HCT116 (cell line): ENCODE measurements at regions not wholly inside any gene's neighbourhood (a gene's known extent, or its start where the extent isn't known, plus 50 kb on each side); places are given as distances from the start of the nearest gene placed in this dataset.

ENCODE experiments used
- ATAC-seq: fragments of 200-7000 bp; cut with Tn5 transposase; 2 replicates; pipeline ENCODE4 v1.9.1; 2020; ENCODE audit warnings: mild to moderate bottlenecking, moderate library complexity
- BruUV-seq: library from RNA; stranded (reverse); fragments of 400-500 nt; replicated peaks from 2 replicates; lab custom pipeline; 2021; lab: Mats Ljungman, UMichigan
- CTCF ChIA-PET: fragments of 300-600 bp; sonication (Branson Sonifier 250); formaldehyde crosslinking; loops from one replicate; lab custom pipeline; 2021; ENCODE audit warnings: antibody characterized with exemption; lab: Charles Lee
- POLR2A ChIA-PET: fragments of 300-600, 350-600 bp; sonication (Branson Sonifier 250); formaldehyde crosslinking; loops from one replicate; lab custom pipeline; 2021; ENCODE audit warnings: antibody characterized with exemption; lab: Charles Lee
- RAD21 ChIA-PET, 2 experiments: fragments of 300-600 bp; sonication (Branson Sonifier 250); formaldehyde crosslinking; loops; one replicate each; lab custom pipeline; 2023; ENCODE audit warnings: low total read pairs in 2 of 2; ENCODE audit not compliant: uncharacterized antibody in 2 of 2, unreplicated experiment in 2 of 2, low non-redundant PET in 1 of 2; lab: Charles Lee
- DNase-seq: peaks from one replicate; pipeline ENCODE4 v3.0.0-alpha.2; 2010; ENCODE audit warnings: low read depth, low spot score
- H2AFZ ChIP-seq: fragments of 200-600 bp; shearing (Covaris generic), sonication (generic); 2 replicates; pipeline ENCODE4 v1.6.1; 2017; ENCODE audit warnings: low read depth, mixed run types, mixed read lengths, antibody characterized with exemption, low read length; ENCODE audit not compliant: poor library complexity, severe bottlenecking
- H3K27ac ChIP-seq: 2 replicates; pipeline ENCODE4 v1.5.1; 2012; ENCODE audit warnings: low read depth, low read length
- H3K27me3 ChIP-seq: fragments of 200-600 bp; sonication (generic); 2 replicates; pipeline ENCODE4 v1.6.1; 2016; ENCODE audit warnings: mixed run types, low read length, mixed read lengths; ENCODE audit not compliant: insufficient read depth
- H3K36me3 ChIP-seq, 2 experiments: fragments of 200-500 bp in 1 of 2; fragments of 200-600 bp in 1 of 2; sonication (Bioruptor generic) in 1 of 2; sonication (generic) in 1 of 2; 2 replicates each; pipeline versions ENCODE4 v1.5.1 to v1.6.1; 2014 to 2016; ENCODE audit warnings: low read length in 2 of 2, inconsistent platforms in 1 of 2, mixed read lengths in 1 of 2, mixed run types in 1 of 2; ENCODE audit not compliant: insufficient read depth in 2 of 2, control insufficient read depth in 1 of 2
- H3K4me1 ChIP-seq, 2 experiments: fragments of 200-600 bp in 1 of 2; sonication (generic) in 1 of 2; 2 replicates each; pipeline versions ENCODE4 v1.5.1 to v1.6.1; 2012 to 2017; ENCODE audit warnings: low read length in 2 of 2, inconsistent platforms in 1 of 2, mild to moderate bottlenecking in 1 of 2, mixed read lengths in 1 of 2, mixed run types in 1 of 2, moderate library complexity in 1 of 2; ENCODE audit not compliant: insufficient read depth in 2 of 2, control insufficient read depth in 1 of 2
- H3K4me2 ChIP-seq: fragments of 200-600 bp; sonication (generic); 2 replicates; pipeline ENCODE4 v1.6.1; 2017; ENCODE audit warnings: mixed run types, low read length, mixed read lengths
- H3K4me3 ChIP-seq, 2 experiments: fragments of 200-600 bp in 1 of 2; sonication (generic) in 1 of 2; replicated peaks in 1 of 2; 2 replicates each; pipeline ENCODE4 v1.5.1; 2011 to 2016; ENCODE audit warnings: low read length in 2 of 2, control low read depth in 1 of 2, low read depth in 1 of 2, mild to moderate bottlenecking in 1 of 2, mixed read lengths in 1 of 2, mixed run types in 1 of 2
- H3K79me2 ChIP-seq: fragments of 200-600 bp; sonication (generic); 2 replicates; pipeline ENCODE4 v1.6.1; 2017; ENCODE audit warnings: mild to moderate bottlenecking, mixed run types, low read length, moderate library complexity, mixed read lengths; ENCODE audit not compliant: insufficient read depth
- H3K9ac ChIP-seq: fragments of 200-600 bp; sonication (generic); 2 replicates; pipeline ENCODE4 v1.6.1; 2016; ENCODE audit warnings: low read length, mixed read lengths
- H3K9me2 ChIP-seq: fragments of 200-600 bp; sonication (generic), shearing (Covaris generic); 2 replicates; pipeline ENCODE4 v1.6.1; 2017; ENCODE audit warnings: mixed run types, mild to moderate bottlenecking, moderate library complexity; ENCODE audit not compliant: insufficient read depth
- H3K9me3 ChIP-seq, 2 experiments: fragments of 200-500 bp in 1 of 2; fragments of 200-600 bp in 1 of 2; sonication (Bioruptor generic) in 1 of 2; sonication (generic) in 1 of 2; 2 replicates each; pipeline ENCODE4 v1.6.1; 2014 to 2017; ENCODE audit warnings: low read length in 2 of 2, mixed read lengths in 2 of 2, inconsistent platforms in 1 of 2, low read depth in 1 of 2, mild to moderate bottlenecking in 1 of 2, mixed run types in 1 of 2, moderate library complexity in 1 of 2; ENCODE audit not compliant: control insufficient read depth in 1 of 2, insufficient read depth in 1 of 2
- H4K20me1 ChIP-seq: fragments of 200-600 bp; sonication (generic), shearing (Covaris generic); 2 replicates; pipeline ENCODE4 v1.6.1; 2017; ENCODE audit warnings: mixed run types, mild to moderate bottlenecking, moderate library complexity; ENCODE audit not compliant: insufficient read depth
- CEBPB ChIP-seq: IDR thresholded peaks from 2 replicates; pipeline ENCODE4 v1.6.1; 2012; ENCODE audit warnings: low read depth
- EGR1 ChIP-seq: IDR thresholded peaks from 2 replicates; pipeline ENCODE4 v1.6.1; 2012; ENCODE audit warnings: low read depth
- ELF1 ChIP-seq: IDR thresholded peaks from 2 replicates; pipeline ENCODE4 v1.6.1; 2012; ENCODE audit warnings: low read depth, borderline replicate concordance
- EZH2 ChIP-seq: fragments of 200-600 bp; sonication (generic); IDR thresholded peaks from 2 replicates; pipeline ENCODE4 v1.6.1; 2017; ENCODE audit warnings: antibody characterized with exemption, mixed run types
- FOSL1 ChIP-seq: IDR thresholded peaks from 2 replicates; pipeline ENCODE4 v1.6.1; 2012; ENCODE audit warnings: low read depth
- POLR2A ChIP-seq: IDR thresholded peaks from 2 replicates; pipeline ENCODE4 v1.7.0; 2011; ENCODE audit warnings: borderline replicate concordance; ENCODE audit not compliant: insufficient read depth, insufficient read length; ENCODE audit errors: extremely low read depth
- POLR2AphosphoS5 ChIP-seq: IDR thresholded peaks from 2 replicates; pipeline ENCODE4 v1.6.1; 2011; ENCODE audit warnings: mild to moderate bottlenecking, low read depth, low read length, moderate library complexity
- RAD21 ChIP-seq: IDR thresholded peaks from 2 replicates; pipeline ENCODE4 v1.6.1; 2012; ENCODE audit warnings: low read depth, mild to moderate bottlenecking
- SP1 ChIP-seq: IDR thresholded peaks from 2 replicates; pipeline ENCODE4 v1.6.1; 2012; ENCODE audit warnings: low read depth
- SRF ChIP-seq: IDR thresholded peaks from 2 replicates; pipeline ENCODE4 v1.6.1; 2012; ENCODE audit warnings: low read depth
- TCF7L2 ChIP-seq: IDR thresholded peaks from 2 replicates; pipeline ENCODE4 v1.7.0; 2011; ENCODE audit warnings: borderline replicate concordance, inconsistent platforms; ENCODE audit not compliant: insufficient read depth, insufficient read length; ENCODE audit errors: extremely low read depth
- YY1 ChIP-seq: IDR thresholded peaks from 2 replicates; pipeline ENCODE4 v1.6.1; 2011; ENCODE audit warnings: low read length, low read depth, moderate library complexity, mild to moderate bottlenecking; ENCODE audit not compliant: insufficient replicate concordance; ENCODE audit errors: extremely low read depth
- ZFX ChIP-seq: fragments of 450-650 bp; IDR thresholded peaks from 2 replicates; pipeline ENCODE4 v1.6.1; 2017
- ZNF274 ChIP-seq: fragments of 200-500 bp; sonication (Bioruptor generic); IDR thresholded peaks from 2 replicates; pipeline ENCODE4 v1.6.1; 2014; ENCODE audit warnings: mild to moderate bottlenecking, low read depth, low read length, inconsistent platforms
- intact Hi-C: fragments of 100-400 bp; cut with micrococcal nuclease; formaldehyde crosslinking; loops from 2 replicates; pipeline ENCODE4 v1.10.0; 2022
- TF ChIP-seq, protein P1 (sequence below), 3 experiments: fragments of 200-600 bp in 1 of 3; sonication (generic) in 1 of 3; IDR thresholded peaks in 2 of 3; conservative IDR thresholded peaks in 1 of 3; 2 replicates each; pipeline ENCODE4 v1.5.1; 2012 to 2017; ENCODE audit warnings: low read depth in 2 of 3, low read length in 2 of 3, antibody characterized with exemption in 1 of 3, borderline replicate concordance in 1 of 3, control low read depth in 1 of 3, mild to moderate bottlenecking in 1 of 3, mixed read lengths in 1 of 3, mixed run types in 1 of 3, moderate library complexity in 1 of 3; ENCODE audit not compliant: insufficient read depth in 1 of 3
- TF ChIP-seq, protein P2 (sequence below): IDR thresholded peaks from 2 replicates; pipeline ENCODE4 v1.6.1; 2012
- TF ChIP-seq, protein P3 (sequence below): IDR thresholded peaks from 2 replicates; pipeline ENCODE4 v1.6.1; 2012

DNA sequence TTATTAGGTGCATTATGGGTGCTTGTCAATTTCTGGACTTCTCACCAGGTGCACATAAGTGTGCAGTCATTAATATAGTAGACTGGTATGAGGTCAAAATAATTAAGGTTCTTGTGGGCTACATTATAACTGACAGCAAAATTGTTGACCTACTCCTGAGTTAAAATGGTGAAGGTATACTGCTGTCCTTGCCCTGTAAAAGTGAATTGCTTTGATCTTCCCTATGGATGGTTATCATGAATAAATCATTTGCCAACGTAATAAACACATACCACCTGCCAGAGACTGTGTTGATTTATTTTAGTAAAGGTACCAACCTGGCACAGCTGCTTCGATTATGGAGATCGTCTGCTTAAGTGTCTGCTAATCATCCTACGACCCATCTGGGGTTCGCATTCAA, 201.6 kb upstream of the KCNK2 start:
- no peaks in the 10 kb centered on the region for H3K9me2 ChIP-seq
- intact Hi-C loops: no loop called here

More for the DNA sequence above, 201.6 kb upstream of the KCNK2 start:
- CTCF ChIA-PET: no interaction called here
- POLR2A ChIA-PET: no interaction called here
- no peak overlapping the region for H3K9ac ChIP-seq
- no peak overlapping the region for H3K4me3 ChIP-seq
- H3K27ac ChIP-seq: no peak overlapping the region
- BruUV-seq: no TSS peak
- H3K4me1 ChIP-seq: no peaks in the 10 kb centered on the region
- TF ChIP-seq, protein P1, sequence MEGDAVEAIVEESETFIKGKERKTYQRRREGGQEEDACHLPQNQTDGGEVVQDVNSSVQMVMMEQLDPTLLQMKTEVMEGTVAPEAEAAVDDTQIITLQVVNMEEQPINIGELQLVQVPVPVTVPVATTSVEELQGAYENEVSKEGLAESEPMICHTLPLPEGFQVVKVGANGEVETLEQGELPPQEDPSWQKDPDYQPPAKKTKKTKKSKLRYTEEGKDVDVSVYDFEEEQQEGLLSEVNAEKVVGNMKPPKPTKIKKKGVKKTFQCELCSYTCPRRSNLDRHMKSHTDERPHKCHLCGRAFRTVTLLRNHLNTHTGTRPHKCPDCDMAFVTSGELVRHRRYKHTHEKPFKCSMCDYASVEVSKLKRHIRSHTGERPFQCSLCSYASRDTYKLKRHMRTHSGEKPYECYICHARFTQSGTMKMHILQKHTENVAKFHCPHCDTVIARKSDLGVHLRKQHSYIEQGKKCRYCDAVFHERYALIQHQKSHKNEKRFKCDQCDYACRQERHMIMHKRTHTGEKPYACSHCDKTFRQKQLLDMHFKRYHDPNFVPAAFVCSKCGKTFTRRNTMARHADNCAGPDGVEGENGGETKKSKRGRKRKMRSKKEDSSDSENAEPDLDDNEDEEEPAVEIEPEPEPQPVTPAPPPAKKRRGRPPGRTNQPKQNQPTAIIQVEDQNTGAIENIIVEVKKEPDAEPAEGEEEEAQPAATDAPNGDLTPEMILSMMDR (IDR thresholded peaks at IDR 0.05 in 2 of 3, conservative IDR thresholded peaks at IDR 0.05 in 1 of 3; ENCODE audit: borderline replicate concordance in 1 of 3, insufficient read depth in 1 of 3, low read depth in 2 of 3, low read length in 2 of 3): no peak
- TF ChIP-seq CEBPB (no peak), RAD21 (no peak), EZH2 (no peak), ZFX (no peak), SP1 (no peak), POLR2A (no peak), ZNF274 (no peak), YY1 (no peak), EGR1 (no peak), SRF (no peak), TCF7L2 (no peak), ELF1 (no peak), FOSL1 (no peak), POLR2AphosphoS5 (no peak)
- TF ChIP-seq, protein P2, sequence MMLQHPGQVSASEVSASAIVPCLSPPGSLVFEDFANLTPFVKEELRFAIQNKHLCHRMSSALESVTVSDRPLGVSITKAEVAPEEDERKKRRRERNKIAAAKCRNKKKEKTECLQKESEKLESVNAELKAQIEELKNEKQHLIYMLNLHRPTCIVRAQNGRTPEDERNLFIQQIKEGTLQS: no peak
- TF ChIP-seq, protein P3, sequence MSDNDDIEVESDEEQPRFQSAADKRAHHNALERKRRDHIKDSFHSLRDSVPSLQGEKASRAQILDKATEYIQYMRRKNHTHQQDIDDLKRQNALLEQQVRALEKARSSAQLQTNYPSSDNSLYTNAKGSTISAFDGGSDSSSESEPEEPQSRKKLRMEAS: no peak
- H3K4me2 ChIP-seq: no peak overlapping the region
- H3K36me3 ChIP-seq: no peaks in the 10 kb centered on the region
- no peaks in the 10 kb centered on the region for H3K9me3 ChIP-seq
- ATAC-seq (no peak), DNase-seq (no peak)
- H2AFZ ChIP-seq: no peak overlapping the region
- no peaks in the 10 kb centered on the region for H4K20me1 ChIP-seq
- RAD21 ChIA-PET: no interaction called here
- H3K79me2 ChIP-seq: no peaks in the 10 kb centered on the region
- H3K27me3 ChIP-seq: no peaks in the 10 kb centered on the region
